ENCODE measurements at regions not wholly inside any gene's neighbourhood (a gene's known extent, or its start where the extent isn't known, plus 50 kb on each side); places are given as distances from the start of the nearest gene placed in this dataset.
"Not testable (repeated sequence)": the region's sequence is repeated elsewhere in the genome, so short reads cannot be mapped to it uniquely, and the experiment has no call there.

GRCh38 chr3:72161285-72161684 is 376.3 kb upstream of the PROK2 start:
- not testable (repeated sequence) for H3K4me2 ChIP-seq (ENCODE audit: low read length); H3K56ac ChIP-seq (ENCODE audit: low read length); H3K4me3 ChIP-seq (ENCODE audit: low read length); H2AK5ac ChIP-seq (ENCODE audit: low read length); H3K79me1 ChIP-seq (ENCODE audit: low read length); H3K18ac ChIP-seq (ENCODE audit: low read length); H3K79me2 ChIP-seq (ENCODE audit: control insufficient read depth, insufficient read depth, low read length); H2BK120ac ChIP-seq (ENCODE audit: low read depth, low read length); H3K27me3 ChIP-seq (ENCODE audit: insufficient read depth, low read length, poor library complexity); H3K4me1 ChIP-seq (ENCODE audit: control insufficient read depth, low read depth, low read length); H3K4ac ChIP-seq (ENCODE audit: low read depth, low read length); H3K23ac ChIP-seq (ENCODE audit: low read length); H3K36me3 ChIP-seq (ENCODE audit: control insufficient read depth, insufficient read depth, low read length); H4K5ac ChIP-seq (ENCODE audit: low read length); H3K27ac ChIP-seq (ENCODE audit: low read depth, low read length); DNase-seq; H3K9ac ChIP-seq (ENCODE audit: low read length); H2BK5ac ChIP-seq (ENCODE audit: low read length); H2BK15ac ChIP-seq (replicated peaks; ENCODE audit: low read depth); H4K8ac ChIP-seq (ENCODE audit: low read depth, low read length)
- no CpG with 5 or more reads among the region's 3 CpGs for WGBS (ENCODE audit: extremely low coverage, insufficient coverage, low lambda C conversion rate)

DNA sequence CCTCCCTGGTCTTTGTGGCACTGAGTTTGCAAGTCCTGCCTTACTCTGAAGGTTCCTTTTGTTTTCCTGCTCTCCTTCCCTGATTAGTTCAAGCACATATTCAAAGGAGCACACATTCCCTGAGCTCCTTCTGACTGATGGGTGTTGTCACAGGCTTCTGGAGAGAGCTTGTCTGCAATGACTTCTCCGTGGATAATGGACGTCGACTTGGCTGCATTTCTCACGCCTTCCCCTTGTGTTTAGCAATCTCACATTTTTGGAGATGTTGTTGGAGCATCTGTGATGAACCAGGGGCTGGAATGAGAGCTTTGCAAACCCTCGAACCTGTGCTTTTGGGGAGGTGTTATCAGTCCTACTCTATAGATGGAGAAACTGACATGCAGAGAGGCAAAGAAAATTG is 375.4 kb upstream of the PROK2 start:
- WGBS (ENCODE audit: extremely low coverage, insufficient coverage, low lambda C conversion rate), result no CpG with 5 or more reads among the region's 5 CpGs

DNA sequence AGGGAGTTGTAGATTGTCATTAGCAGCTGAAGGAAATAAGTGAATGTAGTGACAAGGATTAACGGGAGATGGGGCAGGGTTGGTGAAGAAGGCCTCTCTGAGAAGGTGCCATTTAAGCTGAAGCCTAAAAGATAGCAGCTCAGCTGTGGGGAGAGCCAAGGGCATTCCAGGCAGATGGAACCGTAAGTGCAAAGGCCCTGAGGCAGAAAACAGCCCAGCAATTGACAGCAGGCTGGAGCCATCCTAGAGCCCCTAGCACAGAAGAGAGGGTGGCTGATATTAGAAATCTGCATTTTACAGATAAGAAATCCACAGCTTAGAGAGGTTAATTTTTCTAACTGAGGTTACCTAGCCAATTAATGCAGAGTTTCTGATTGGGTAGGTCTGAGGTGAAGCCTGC is 374.5 kb upstream of the PROK2 start:
- DNase-seq, result no peak
- Histone ChIP-seq H3K79me2 (ENCODE audit: control insufficient read depth, insufficient read depth, low read length) (no peaks in the 10 kb centered on the region), H3K79me1 (ENCODE audit: low read length) (no peaks in the 10 kb centered on the region), H3K9ac (ENCODE audit: low read length) (no peak overlapping the region), H3K4me1 (ENCODE audit: control insufficient read depth, low read depth, low read length) (no peaks in the 10 kb centered on the region), H3K36me3 (ENCODE audit: control insufficient read depth, insufficient read depth, low read length) (no peaks in the 10 kb centered on the region), H4K8ac (ENCODE audit: low read depth, low read length) (no peak overlapping the region), H3K56ac (ENCODE audit: low read length) (no peak overlapping the region), H3K27me3 (ENCODE audit: insufficient read depth, low read length, poor library complexity) (no peaks in the 10 kb centered on the region), H2AK5ac (ENCODE audit: low read length) (no peak overlapping the region), H3K18ac (ENCODE audit: low read length) (no peak overlapping the region), H3K4me2 (ENCODE audit: low read length) (no peak overlapping the region), H2BK15ac (replicated peaks; ENCODE audit: low read depth) (no peak overlapping the region), H3K27ac (ENCODE audit: low read depth, low read length) (no peak overlapping the region), H4K5ac (ENCODE audit: low read length) (no peak overlapping the region), H3K4ac (ENCODE audit: low read depth, low read length) (no peak overlapping the region), H2BK5ac (ENCODE audit: low read length) (no peak overlapping the region), H2BK120ac (ENCODE audit: low read depth, low read length) (no peak overlapping the region), H3K4me3 (ENCODE audit: low read length) (no peak overlapping the region), H3K23ac (ENCODE audit: low read length) (no peak overlapping the region)
- WGBS (ENCODE audit: extremely low coverage, insufficient coverage, low lambda C conversion rate), result no CpG with 5 or more reads among the region's 2 CpGs

More for the DNA sequence above, 375.4 kb upstream of the PROK2 start:
- no peak overlapping the region for H3K4me3 ChIP-seq (ENCODE audit: low read length)
- H3K18ac ChIP-seq (ENCODE audit: low read length), result no peak overlapping the region
- no peaks in the 10 kb centered on the region for H3K79me2 ChIP-seq (ENCODE audit: control insufficient read depth, insufficient read depth, low read length)
- no peak overlapping the region for H3K4ac ChIP-seq (ENCODE audit: low read depth, low read length)
- DNase-seq, result no peak
- H3K36me3 ChIP-seq (ENCODE audit: control insufficient read depth, insufficient read depth, low read length), result no peaks in the 10 kb centered on the region
- no peak overlapping the region for H3K56ac ChIP-seq (ENCODE audit: low read length)
- no peak overlapping the region for H3K9ac ChIP-seq (ENCODE audit: low read length)
- H3K27me3 ChIP-seq (ENCODE audit: insufficient read depth, low read length, poor library complexity), result no peaks in the 10 kb centered on the region
- no peaks in the 10 kb centered on the region for H3K79me1 ChIP-seq (ENCODE audit: low read length)
- H3K4me1 ChIP-seq (ENCODE audit: control insufficient read depth, low read depth, low read length), result no peaks in the 10 kb centered on the region
- no peak overlapping the region for H3K27ac ChIP-seq (ENCODE audit: low read depth, low read length)
- no peak overlapping the region for H3K23ac ChIP-seq (ENCODE audit: low read length)
- no peak overlapping the region for H2BK120ac ChIP-seq (ENCODE audit: low read depth, low read length)
- H2BK15ac ChIP-seq (replicated peaks; ENCODE audit: low read depth), result no peak overlapping the region
- no peak overlapping the region for H2AK5ac ChIP-seq (ENCODE audit: low read length)
- no peak overlapping the region for H2BK5ac ChIP-seq (ENCODE audit: low read length)
- no peak overlapping the region for H4K5ac ChIP-seq (ENCODE audit: low read length)
- no peak overlapping the region for H3K4me2 ChIP-seq (ENCODE audit: low read length)
- H4K8ac ChIP-seq (ENCODE audit: low read depth, low read length), result no peak overlapping the region

DNA sequence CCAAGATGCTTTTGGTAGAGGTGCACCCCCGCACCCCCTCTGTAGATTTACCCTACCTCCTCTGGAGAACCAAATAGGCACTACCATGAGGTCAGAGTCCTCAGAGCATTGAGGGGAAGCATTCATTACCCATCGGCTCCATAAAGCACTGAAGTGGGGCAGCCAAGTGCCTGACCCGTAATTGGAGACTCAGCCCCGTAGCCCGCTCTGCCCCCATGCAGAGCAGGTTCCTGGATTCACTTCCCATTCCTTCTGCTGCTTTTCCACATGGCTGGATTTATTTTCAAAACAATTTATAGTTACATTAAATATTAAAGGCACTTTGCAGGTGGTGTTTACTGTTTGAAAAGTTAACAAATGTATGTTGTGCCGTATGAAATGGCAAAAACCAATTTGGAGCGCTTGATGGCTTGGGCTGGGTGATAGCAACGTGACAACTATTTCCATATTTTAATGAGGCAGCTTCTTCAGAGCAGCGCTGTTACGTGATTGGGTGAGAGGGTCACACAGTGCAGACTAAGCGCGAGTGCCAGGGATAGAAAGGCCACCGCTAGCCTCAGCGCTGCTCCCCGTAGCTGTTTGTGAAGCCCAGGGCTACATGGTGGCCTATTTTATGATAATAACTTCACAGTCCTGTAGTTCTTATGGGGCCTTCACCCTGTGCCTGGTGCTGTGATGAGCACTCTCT is 373.8 kb upstream of the PROK2 start:
- H3K36me3 ChIP-seq (ENCODE audit: control insufficient read depth, insufficient read depth, low read length), result no peaks in the 10 kb centered on the region
- no peak overlapping the region for H2BK15ac ChIP-seq (replicated peaks; ENCODE audit: low read depth)
- no peaks in the 10 kb centered on the region for H3K79me2 ChIP-seq (ENCODE audit: control insufficient read depth, insufficient read depth, low read length)
- H2BK5ac ChIP-seq (ENCODE audit: low read length), result no peak overlapping the region
- no peak overlapping the region for H4K5ac ChIP-seq (ENCODE audit: low read length)
- H3K56ac ChIP-seq (ENCODE audit: low read length), result no peak overlapping the region
- no peak for DNase-seq
- H3K4me3 ChIP-seq (ENCODE audit: low read length), result no peak overlapping the region
- no peak overlapping the region for H2AK5ac ChIP-seq (ENCODE audit: low read length)
- H3K9ac ChIP-seq (ENCODE audit: low read length), result no peak overlapping the region
- H3K27ac ChIP-seq (ENCODE audit: low read depth, low read length), result no peak overlapping the region
- no peaks in the 10 kb centered on the region for H3K27me3 ChIP-seq (ENCODE audit: insufficient read depth, low read length, poor library complexity)
- no peak overlapping the region for H3K23ac ChIP-seq (ENCODE audit: low read length)
- no peak overlapping the region for H2BK120ac ChIP-seq (ENCODE audit: low read depth, low read length)
- no peak overlapping the region for H4K8ac ChIP-seq (ENCODE audit: low read depth, low read length)
- WGBS (ENCODE audit: extremely low coverage, insufficient coverage, low lambda C conversion rate), result no CpG with 5 or more reads among the region's 15 CpGs
- no peak overlapping the region for H3K4ac ChIP-seq (ENCODE audit: low read depth, low read length)
- H3K79me1 ChIP-seq (ENCODE audit: low read length), result no peaks in the 10 kb centered on the region
- no peaks in the 10 kb centered on the region for H3K4me1 ChIP-seq (ENCODE audit: control insufficient read depth, low read depth, low read length)
- H3K4me2 ChIP-seq (ENCODE audit: low read length), result no peak overlapping the region
- no peak overlapping the region for H3K18ac ChIP-seq (ENCODE audit: low read length)

DNA sequence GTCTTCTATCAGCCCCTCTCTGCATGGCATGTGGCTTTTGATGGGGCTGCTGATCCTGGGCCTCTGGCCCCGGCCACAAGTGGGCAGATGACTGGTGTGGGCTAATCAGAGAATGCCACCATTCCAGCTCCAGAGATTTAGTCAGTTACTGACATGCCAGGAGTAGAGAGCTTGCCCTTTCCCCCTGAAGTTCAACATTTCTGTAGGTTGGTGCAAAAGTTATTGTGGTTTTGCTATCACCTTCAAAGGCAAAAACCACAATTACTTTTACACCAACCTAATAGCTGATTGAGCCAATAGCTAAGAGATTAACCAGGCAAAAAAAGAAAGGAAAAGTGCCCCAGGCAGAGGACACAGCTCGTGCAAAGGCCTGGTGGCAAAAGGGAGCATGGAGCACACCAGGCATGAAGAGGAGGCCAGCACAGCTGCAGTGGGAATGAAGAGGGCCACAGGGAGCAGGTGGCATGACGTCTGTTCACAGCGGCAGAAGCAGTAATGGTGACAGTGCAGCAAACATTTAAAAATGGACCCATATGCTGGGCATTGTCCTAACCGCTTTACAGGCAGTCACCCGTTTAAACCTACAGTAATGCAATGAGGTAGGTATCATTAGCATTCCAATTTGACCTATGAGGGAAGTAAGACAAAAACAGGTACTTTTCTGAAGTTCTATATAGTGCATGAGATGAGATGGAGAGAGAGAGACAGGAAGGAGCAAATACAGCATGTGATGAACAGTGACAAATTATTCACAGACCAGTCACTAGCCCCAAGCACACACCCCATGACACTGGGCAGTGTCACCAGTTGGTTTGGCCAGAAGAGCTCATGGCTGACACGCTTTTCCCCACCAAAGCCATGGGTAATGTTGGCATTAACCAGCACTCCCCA is 373.0 kb upstream of the PROK2 start:
- no peak overlapping the region for H3K27ac ChIP-seq (ENCODE audit: low read depth, low read length)
- no peak overlapping the region for H3K18ac ChIP-seq (ENCODE audit: low read length)
- no peak overlapping the region for H3K4me2 ChIP-seq (ENCODE audit: low read length)
- no peak overlapping the region for H2BK5ac ChIP-seq (ENCODE audit: low read length)
- H2BK120ac ChIP-seq (ENCODE audit: low read depth, low read length), result no peak overlapping the region
- H2BK15ac ChIP-seq (replicated peaks; ENCODE audit: low read depth), result no peak overlapping the region
- no peak for DNase-seq
- H3K4ac ChIP-seq (ENCODE audit: low read depth, low read length), result no peak overlapping the region
- no CpG with 5 or more reads among the region's 7 CpGs for WGBS (ENCODE audit: extremely low coverage, insufficient coverage, low lambda C conversion rate)
- H3K23ac ChIP-seq (ENCODE audit: low read length), result no peak overlapping the region
- no peaks in the 10 kb centered on the region for H3K79me1 ChIP-seq (ENCODE audit: low read length)
- H2AK5ac ChIP-seq (ENCODE audit: low read length), result no peak overlapping the region
- no peaks in the 10 kb centered on the region for H3K4me1 ChIP-seq (ENCODE audit: control insufficient read depth, low read depth, low read length)
- H4K8ac ChIP-seq (ENCODE audit: low read depth, low read length), result no peak overlapping the region
- H3K9ac ChIP-seq (ENCODE audit: low read length), result no peak overlapping the region
- no peaks in the 10 kb centered on the region for H3K79me2 ChIP-seq (ENCODE audit: control insufficient read depth, insufficient read depth, low read length)
- no peaks in the 10 kb centered on the region for H3K36me3 ChIP-seq (ENCODE audit: control insufficient read depth, insufficient read depth, low read length)
- H3K4me3 ChIP-seq (ENCODE audit: low read length), result no peak overlapping the region
- no peaks in the 10 kb centered on the region for H3K27me3 ChIP-seq (ENCODE audit: insufficient read depth, low read length, poor library complexity)
- no peak overlapping the region for H3K56ac ChIP-seq (ENCODE audit: low read length)
- H4K5ac ChIP-seq (ENCODE audit: low read length), result no peak overlapping the region

All from mesendoderm (in vitro differentiated cells).